Loucy (cell line): ENCODE measurements at regions not wholly inside any gene's neighbourhood (a gene's known extent, or its start where the extent isn't known, plus 50 kb on each side); places are given as distances from the start of the nearest gene placed in this dataset.

Source experiments
- EZH2phosphoT487 ChIP-seq: fragments of 200-600 bp; IDR thresholded peaks from 2 replicates; pipeline ENCODE4 v1.6.1; 2018; ENCODE audit warnings: antibody characterized with exemption, mild to moderate bottlenecking, moderate library complexity, borderline replicate concordance
- TF ChIP-seq, protein P1 (sequence below): fragments of 200-600 bp; sonication (generic); conservative IDR thresholded peaks from 2 replicates; pipeline ENCODE4 v1.5.1; 2014; ENCODE audit warnings: mild to moderate bottlenecking, antibody characterized with exemption, low read length

DNA sequence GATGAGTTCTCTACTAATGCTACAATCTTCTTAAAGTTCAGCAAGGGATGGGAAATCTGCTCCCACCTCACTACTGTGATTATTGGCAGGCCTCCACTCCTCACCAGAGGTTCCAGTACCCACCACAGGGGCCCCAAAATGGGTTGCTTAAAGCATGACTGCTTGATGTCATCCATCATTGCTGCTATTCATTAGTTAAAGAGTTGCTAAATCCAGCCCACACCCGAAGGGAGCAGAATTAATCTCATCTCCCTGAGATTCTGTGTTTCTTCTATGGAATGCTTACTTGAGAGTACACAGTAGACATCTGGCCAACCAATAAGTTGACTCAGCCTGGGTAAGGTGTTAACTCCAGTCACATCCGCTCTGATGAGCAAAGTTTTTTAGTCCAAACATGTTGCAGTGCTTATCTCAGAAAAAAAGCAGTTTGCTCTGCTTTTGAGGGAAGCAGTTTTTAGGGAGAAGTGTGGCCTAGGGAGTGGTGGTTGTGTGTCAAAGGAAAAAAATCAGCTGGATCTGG, 690.2 kb upstream of the POU3F3 start:
- TF ChIP-seq, protein P1, sequence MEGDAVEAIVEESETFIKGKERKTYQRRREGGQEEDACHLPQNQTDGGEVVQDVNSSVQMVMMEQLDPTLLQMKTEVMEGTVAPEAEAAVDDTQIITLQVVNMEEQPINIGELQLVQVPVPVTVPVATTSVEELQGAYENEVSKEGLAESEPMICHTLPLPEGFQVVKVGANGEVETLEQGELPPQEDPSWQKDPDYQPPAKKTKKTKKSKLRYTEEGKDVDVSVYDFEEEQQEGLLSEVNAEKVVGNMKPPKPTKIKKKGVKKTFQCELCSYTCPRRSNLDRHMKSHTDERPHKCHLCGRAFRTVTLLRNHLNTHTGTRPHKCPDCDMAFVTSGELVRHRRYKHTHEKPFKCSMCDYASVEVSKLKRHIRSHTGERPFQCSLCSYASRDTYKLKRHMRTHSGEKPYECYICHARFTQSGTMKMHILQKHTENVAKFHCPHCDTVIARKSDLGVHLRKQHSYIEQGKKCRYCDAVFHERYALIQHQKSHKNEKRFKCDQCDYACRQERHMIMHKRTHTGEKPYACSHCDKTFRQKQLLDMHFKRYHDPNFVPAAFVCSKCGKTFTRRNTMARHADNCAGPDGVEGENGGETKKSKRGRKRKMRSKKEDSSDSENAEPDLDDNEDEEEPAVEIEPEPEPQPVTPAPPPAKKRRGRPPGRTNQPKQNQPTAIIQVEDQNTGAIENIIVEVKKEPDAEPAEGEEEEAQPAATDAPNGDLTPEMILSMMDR: no peak
- no peak for TF ChIP-seq EZH2phosphoT487
